H1 (cell line): ENCODE measurements at regions not wholly inside any gene's neighbourhood (a gene's known extent, or its start where the extent isn't known, plus 50 kb on each side); places are given as distances from the start of the nearest gene placed in this dataset.
"Not testable (repeated sequence)": the region's sequence is repeated elsewhere in the genome, so short reads cannot be mapped to it uniquely, and the experiment has no call there.

ENCODE experiments used
- CTCF ChIA-PET: fragments of 300-600 bp; sonication (Branson Sonifier 250); formaldehyde crosslinking; loops from one replicate; lab custom pipeline; 2021; ENCODE audit not compliant: partially characterized antibody; lab: Charles Lee
- POLR2A ChIA-PET: fragments of 300-600 bp; sonication (Branson Sonifier 250); formaldehyde crosslinking; loops from one replicate; lab custom pipeline; 2021; ENCODE audit warnings: inconsistent platforms; ENCODE audit not compliant: partially characterized antibody; lab: Charles Lee
- DNase-seq, 2 experiments: peaks; one replicate each; pipeline versions ENCODE4 v3.0.0 to v3.0.0-alpha.2; 2010 to 2022; ENCODE audit warnings: low spot score in 2 of 2, low read depth in 1 of 2, mixed read lengths in 1 of 2
- FAIRE-seq: peaks from 2 replicates; lab custom pipeline; 2011; peaks lifted over from hg19 to GRCh38; lab: Jason Lieb, UNC
- H2AFZ ChIP-seq: 2 replicates; pipeline ENCODE4 v1.8.1; 2012; ENCODE audit warnings: low read length, inconsistent platforms
- H2AK5ac ChIP-seq: 2 replicates; pipeline ENCODE4 v1.6.1; 2013; ENCODE audit warnings: low read depth, low read length
- H2BK120ac ChIP-seq: replicated peaks from 2 replicates; pipeline ENCODE3; 2013; ENCODE audit warnings: low read depth, low read length, inconsistent platforms
- H2BK12ac ChIP-seq: 2 replicates; pipeline ENCODE4 v1.6.1; 2013; ENCODE audit warnings: low read depth, low read length
- H2BK15ac ChIP-seq: 2 replicates; pipeline ENCODE4 v1.6.1; 2013; ENCODE audit warnings: low read length
- H2BK20ac ChIP-seq: 2 replicates; pipeline ENCODE4 v1.6.1; 2013; ENCODE audit warnings: low read length
- H2BK5ac ChIP-seq: 2 replicates; pipeline ENCODE4 v1.6.1; 2013; ENCODE audit warnings: low read depth, low read length
- H3K14ac ChIP-seq: 2 replicates; pipeline ENCODE4 v1.6.1; 2013; ENCODE audit warnings: inconsistent platforms; ENCODE audit not compliant: insufficient read length
- H3K18ac ChIP-seq: 2 replicates; pipeline ENCODE4 v1.6.1; 2013; ENCODE audit warnings: low read length; ENCODE audit errors: extremely low read depth
- H3K23ac ChIP-seq: 2 replicates; pipeline ENCODE4 v1.6.1; 2013; ENCODE audit warnings: inconsistent platforms; ENCODE audit not compliant: insufficient read length
- H3K23me2 ChIP-seq: 2 replicates; pipeline ENCODE4 v1.6.1; 2013; ENCODE audit warnings: low read depth, low read length
- H3K27ac ChIP-seq: 2 replicates; pipeline ENCODE4 v1.6.1; 2011; ENCODE audit warnings: low read depth, low read length, inconsistent platforms
- H3K27me3 ChIP-seq, 4 experiments: replicated peaks in 1 of 4; 1 replicate in 1 of 4; 2 replicates in 3 of 4; pipeline versions ENCODE4 v1.6.1 to v1.8.1; 2011 to 2013; ENCODE audit warnings: low read length in 3 of 4, mild to moderate bottlenecking in 3 of 4, inconsistent platforms in 2 of 4, mixed read lengths in 2 of 4, moderate library complexity in 1 of 4; ENCODE audit not compliant: control insufficient read depth in 3 of 4, insufficient read depth in 3 of 4; ENCODE audit errors: extremely low read depth in 1 of 4
- H3K36me3 ChIP-seq, 4 experiments: 2 replicates each; pipeline versions ENCODE4 v1.6.1 to v1.8.1; 2011 to 2013; ENCODE audit warnings: mild to moderate bottlenecking in 4 of 4, low read length in 3 of 4, moderate library complexity in 2 of 4, control low read depth in 1 of 4, inconsistent platforms in 1 of 4; ENCODE audit not compliant: insufficient read depth in 4 of 4, control insufficient read depth in 2 of 4
- H3K4ac ChIP-seq: replicated peaks from 2 replicates; pipeline ENCODE3; 2013; ENCODE audit warnings: low read length, low read depth, mixed read lengths, inconsistent platforms; ENCODE audit not compliant: insufficient read length
- H3K4me1 ChIP-seq, 4 experiments: replicated peaks in 1 of 4; 1 replicate in 1 of 4; 2 replicates in 3 of 4; pipeline versions ENCODE4 v1.6.1 to v1.8.1; 2011 to 2013; ENCODE audit warnings: low read length in 3 of 4, inconsistent platforms in 2 of 4, mixed read lengths in 1 of 4; ENCODE audit not compliant: insufficient read depth in 4 of 4, control insufficient read depth in 3 of 4
- H3K4me2 ChIP-seq, 2 experiments: 2 replicates each; pipeline versions ENCODE4 v1.6.1 to v1.8.1; 2011 to 2013; ENCODE audit warnings: low read depth in 2 of 2, low read length in 2 of 2, control low read depth in 1 of 2, inconsistent platforms in 1 of 2, mild to moderate bottlenecking in 1 of 2; ENCODE audit not compliant: insufficient read depth in 1 of 2
- H3K4me3 ChIP-seq, 4 experiments: fragments of 200-600, 300-600 bp in 1 of 4; sonication (generic), shearing (Covaris generic), sonication (Bioruptor Twin) in 1 of 4; 2 replicates each; pipeline versions ENCODE4 v1.5.1 to v1.8.1; 2011 to 2016; ENCODE audit warnings: low read length in 4 of 4, low read depth in 3 of 4, control low read depth in 2 of 4, inconsistent platforms in 2 of 4, mild to moderate bottlenecking in 2 of 4, mixed read lengths in 1 of 4, moderate library complexity in 1 of 4; ENCODE audit not compliant: insufficient read depth in 2 of 4; ENCODE audit errors: extremely low read depth in 1 of 4
- H3K56ac ChIP-seq: replicated peaks from 2 replicates; pipeline ENCODE3; 2013; ENCODE audit warnings: low read depth, mild to moderate bottlenecking, mixed read lengths, low read length, inconsistent platforms; ENCODE audit not compliant: insufficient read length
- H3K79me1 ChIP-seq: 2 replicates; pipeline ENCODE4 v1.6.1; 2013; ENCODE audit warnings: low read depth, low read length, control low read depth
- H3K79me2 ChIP-seq, 2 experiments: 2 replicates each; pipeline versions ENCODE4 v1.6.1 to v1.8.1; 2012 to 2013; ENCODE audit warnings: low read length in 2 of 2, mild to moderate bottlenecking in 2 of 2, inconsistent platforms in 1 of 2; ENCODE audit not compliant: insufficient read depth in 2 of 2, control insufficient read depth in 1 of 2
- H3K9ac ChIP-seq, 4 experiments: replicated peaks in 1 of 4; 1 replicate in 1 of 4; 2 replicates in 3 of 4; pipeline versions ENCODE4 v1.6.1 to v1.8.1; 2011 to 2013; ENCODE audit warnings: low read depth in 3 of 4, low read length in 3 of 4, control low read depth in 2 of 4, mild to moderate bottlenecking in 2 of 4, moderate library complexity in 2 of 4, inconsistent platforms in 1 of 4; ENCODE audit errors: extremely low read depth in 1 of 4
- H3K9me3 ChIP-seq, 2 experiments: 2 replicates each; pipeline versions ENCODE4 v1.6.1 to v1.8.1; 2012 to 2013; ENCODE audit warnings: mild to moderate bottlenecking in 2 of 2, moderate library complexity in 2 of 2, control low read depth in 1 of 2, inconsistent platforms in 1 of 2, low read depth in 1 of 2, low read length in 1 of 2, mixed read lengths in 1 of 2; ENCODE audit not compliant: insufficient read depth in 2 of 2
- H4K20me1 ChIP-seq, 2 experiments: replicated peaks in 1 of 2; 2 replicates each; pipeline versions ENCODE3 to v1.8.1; 2011 to 2013; ENCODE audit warnings: inconsistent platforms in 2 of 2, low read length in 2 of 2, mild to moderate bottlenecking in 1 of 2; ENCODE audit not compliant: insufficient read depth in 2 of 2, control insufficient read depth in 1 of 2
- H4K5ac ChIP-seq: 2 replicates; pipeline ENCODE4 v1.6.1; 2013; ENCODE audit warnings: low read length, low read depth, mixed read lengths, inconsistent platforms; ENCODE audit not compliant: insufficient read length
- H4K8ac ChIP-seq: 2 replicates; pipeline ENCODE4 v1.8.0; 2013; ENCODE audit warnings: mild to moderate bottlenecking, moderate library complexity, low read length, inconsistent platforms; ENCODE audit not compliant: insufficient read depth; ENCODE audit errors: extremely low read depth
- H4K91ac ChIP-seq: replicated peaks from 2 replicates; pipeline ENCODE3; 2013; ENCODE audit warnings: low read length, mixed read lengths, inconsistent platforms; ENCODE audit not compliant: insufficient read length
- BACH1 ChIP-seq: IDR thresholded peaks from 2 replicates; pipeline ENCODE4 v1.6.1; 2012; ENCODE audit warnings: low read length, improper control_type of control experiment
- JUND ChIP-seq: IDR thresholded peaks from 2 replicates; pipeline ENCODE4 v1.6.1; 2011; ENCODE audit warnings: mild to moderate bottlenecking, improper control_type of control experiment, low read length
- POU5F1 ChIP-seq: IDR thresholded peaks from 2 replicates; pipeline ENCODE4 v1.6.1; 2011; ENCODE audit warnings: low read depth, mild to moderate bottlenecking, low read length, moderate library complexity
- TAF1 ChIP-seq: IDR thresholded peaks from 2 replicates; pipeline ENCODE4 v1.6.1; 2011; ENCODE audit warnings: mild to moderate bottlenecking, low read depth, low read length
- WGBS, 2 experiments: shearing (Covaris generic) in 1 of 2; methylation state at CpG; one replicate each; pipeline versions ENCODE4 v1.1.6 to v1.1.7; 2013 to 2015; ENCODE audit warnings: low lambda C conversion rate in 2 of 2, mixed read lengths in 2 of 2, inconsistent platforms in 1 of 2, low coverage in 1 of 2, missing lambda C conversion rate in 1 of 2; ENCODE audit not compliant: insufficient replicate concordance in 2 of 2, insufficient coverage in 1 of 2, insufficient read length in 1 of 2; ENCODE audit errors: extremely low coverage in 1 of 2, missing lambda C conversion rate in 1 of 2; 5-methylcytosine and 5-hydroxymethylcytosine counted together

DNA sequence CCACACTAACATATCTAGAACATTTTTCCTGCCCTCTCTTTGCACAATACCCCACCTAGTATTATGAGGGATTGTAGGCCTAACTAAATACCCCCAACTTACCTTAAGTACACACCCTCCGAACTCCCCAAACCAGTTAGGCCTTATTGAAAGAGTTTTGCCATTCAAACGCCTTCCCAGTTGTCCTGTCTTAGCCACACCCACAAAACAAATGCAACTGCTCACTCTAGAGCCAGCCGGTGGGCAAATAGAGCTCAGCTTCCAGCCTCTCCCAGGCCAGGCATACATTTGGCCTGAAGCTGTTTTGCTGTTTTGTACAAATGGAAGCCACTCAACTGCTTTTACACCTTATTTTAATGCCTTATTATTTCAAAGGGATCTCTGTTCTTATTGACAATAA is 224.2 kb upstream of the RUNX1 start (continued):
- no peak for TF ChIP-seq BACH1
- TF ChIP-seq POU5F1 = no peak
- no peak for TF ChIP-seq TAF1
- TF ChIP-seq JUND = no peak
- TF ChIP-seq, all 59 proteins: peak for 0

- not testable (repeated sequence) for H2AK5ac ChIP-seq, H3K4ac ChIP-seq
Observed at GRCh38 chr21:35271344-35272118, 222.4 kb upstream of the RUNX1 start.

More at GRCh38 chr21:35271344-35272118, 222.4 kb upstream of the RUNX1 start:
- H3K27me3 ChIP-seq, H3K27ac ChIP-seq, H3K4me2 ChIP-seq, H3K56ac ChIP-seq, H4K91ac ChIP-seq, H4K20me1 ChIP-seq, H3K36me3 ChIP-seq, H2BK120ac ChIP-seq, H3K79me1 ChIP-seq, H2BK5ac ChIP-seq, H4K8ac ChIP-seq, H2BK15ac ChIP-seq, H4K5ac ChIP-seq, H2BK20ac ChIP-seq, H3K23ac ChIP-seq, H3K18ac ChIP-seq, CTCF ChIA-PET, H3K4me1 ChIP-seq, H2BK12ac ChIP-seq, H3K79me2 ChIP-seq, H3K9me3 ChIP-seq, H3K9ac ChIP-seq, H3K23me2 ChIP-seq, H3K4me3 ChIP-seq, POLR2A ChIA-PET, FAIRE-seq, H2AFZ ChIP-seq, DNase-seq, H3K14ac ChIP-seq: not testable (repeated sequence)
- 86% methylated on average over 2 of the region's 4 CpGs; no CpG with 5 or more reads in 1 of the 2 experiments for WGBS, 2 experiments
